A549 (cell line): ENCODE measurements at regions not wholly inside any gene's neighbourhood (a gene's known extent, or its start where the extent isn't known, plus 50 kb on each side); places are given as distances from the start of the nearest gene placed in this dataset.

Experiments used
- CEBPB ChIP-seq, 2 experiments: fragments of >200 bp in 1 of 2; sonication (Bioruptor Twin) in 1 of 2; formaldehyde crosslinking in 1 of 2; IDR thresholded peaks; 2 replicates each; pipeline ENCODE4 v1.6.1; 2012 to 2016
- MAZ ChIP-seq: fragments of 150-350 bp; IDR thresholded peaks from 2 replicates; pipeline ENCODE4 v1.6.1; 2014; ENCODE audit warnings: antibody characterized with exemption, low read depth, low read length, borderline replicate concordance
- NFE2L2 ChIP-seq: fragments of 150-350 bp; conservative IDR thresholded peaks from 2 replicates; pipeline ENCODE4 v1.6.1; 2014; ENCODE audit warnings: low read length
- PHF8 ChIP-seq: fragments of 200-600 bp; sonication (generic); IDR thresholded peaks from 2 replicates; pipeline ENCODE4 v1.6.1; 2016; ENCODE audit warnings: low read depth, mild to moderate bottlenecking, antibody characterized with exemption, moderate library complexity, borderline replicate concordance
- POLR2A ChIP-seq: IDR thresholded peaks from 2 replicates; pipeline ENCODE4 v1.6.1; 2012; ENCODE audit warnings: mild to moderate bottlenecking, low read length
- SMC3 ChIP-seq: fragments of >200 bp; sonication (Bioruptor Twin); formaldehyde crosslinking; IDR thresholded peaks from 3 replicates; pipeline ENCODE4 v1.6.1; 2018; ENCODE audit warnings: inconsistent platforms
- TF ChIP-seq, protein P1 (sequence below): fragments of >200 bp; sonication (Bioruptor Twin); formaldehyde crosslinking; IDR thresholded peaks from 3 replicates; pipeline ENCODE4 v1.5.1; 2016
- TF ChIP-seq, protein P2 (sequence below): fragments of 200-600 bp; sonication (generic); IDR thresholded peaks from 2 replicates; pipeline ENCODE4 v1.6.1; 2016; ENCODE audit warnings: antibody characterized with exemption, mild to moderate bottlenecking, moderate library complexity
- TF ChIP-seq, protein P3 (sequence below): fragments of 250-450 bp; sonication (Bioruptor Pico); IDR thresholded peaks from 2 replicates; pipeline ENCODE4 v1.5.0; 2021; ENCODE audit warnings: mild to moderate bottlenecking, moderate library complexity, borderline replicate concordance

DNA sequence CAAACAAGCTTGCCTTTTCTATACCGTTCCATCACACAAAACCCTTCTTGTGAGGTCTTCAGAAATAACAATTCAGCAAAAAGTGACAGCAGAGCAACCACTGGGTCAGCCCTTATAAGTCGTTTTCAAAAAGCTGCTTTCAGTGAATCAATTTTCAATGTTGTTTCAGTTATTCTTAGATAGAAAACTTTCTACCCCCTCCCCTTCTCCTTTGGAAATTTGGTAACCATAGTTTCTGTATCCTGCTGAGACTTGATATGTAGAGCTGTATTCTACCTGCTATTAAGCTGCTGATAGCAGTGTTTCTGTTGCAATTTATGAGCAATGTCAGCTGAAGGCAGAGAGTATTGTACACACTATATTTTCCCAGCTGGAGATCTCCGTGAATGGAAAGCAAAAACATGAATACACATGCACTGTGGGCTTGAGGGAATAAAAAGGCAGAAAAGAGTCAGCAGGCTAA lies 75.7 kb downstream of the ZNF608 start:
- TF ChIP-seq, protein P1, sequence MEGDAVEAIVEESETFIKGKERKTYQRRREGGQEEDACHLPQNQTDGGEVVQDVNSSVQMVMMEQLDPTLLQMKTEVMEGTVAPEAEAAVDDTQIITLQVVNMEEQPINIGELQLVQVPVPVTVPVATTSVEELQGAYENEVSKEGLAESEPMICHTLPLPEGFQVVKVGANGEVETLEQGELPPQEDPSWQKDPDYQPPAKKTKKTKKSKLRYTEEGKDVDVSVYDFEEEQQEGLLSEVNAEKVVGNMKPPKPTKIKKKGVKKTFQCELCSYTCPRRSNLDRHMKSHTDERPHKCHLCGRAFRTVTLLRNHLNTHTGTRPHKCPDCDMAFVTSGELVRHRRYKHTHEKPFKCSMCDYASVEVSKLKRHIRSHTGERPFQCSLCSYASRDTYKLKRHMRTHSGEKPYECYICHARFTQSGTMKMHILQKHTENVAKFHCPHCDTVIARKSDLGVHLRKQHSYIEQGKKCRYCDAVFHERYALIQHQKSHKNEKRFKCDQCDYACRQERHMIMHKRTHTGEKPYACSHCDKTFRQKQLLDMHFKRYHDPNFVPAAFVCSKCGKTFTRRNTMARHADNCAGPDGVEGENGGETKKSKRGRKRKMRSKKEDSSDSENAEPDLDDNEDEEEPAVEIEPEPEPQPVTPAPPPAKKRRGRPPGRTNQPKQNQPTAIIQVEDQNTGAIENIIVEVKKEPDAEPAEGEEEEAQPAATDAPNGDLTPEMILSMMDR = no peak
- TF ChIP-seq SMC3 (no peak), MAZ (no peak), NFE2L2 (no peak), PHF8 (no peak), CEBPB (IDR thresholded peaks at IDR 0.05) (no peak), POLR2A (no peak)
- TF ChIP-seq, protein P2, sequence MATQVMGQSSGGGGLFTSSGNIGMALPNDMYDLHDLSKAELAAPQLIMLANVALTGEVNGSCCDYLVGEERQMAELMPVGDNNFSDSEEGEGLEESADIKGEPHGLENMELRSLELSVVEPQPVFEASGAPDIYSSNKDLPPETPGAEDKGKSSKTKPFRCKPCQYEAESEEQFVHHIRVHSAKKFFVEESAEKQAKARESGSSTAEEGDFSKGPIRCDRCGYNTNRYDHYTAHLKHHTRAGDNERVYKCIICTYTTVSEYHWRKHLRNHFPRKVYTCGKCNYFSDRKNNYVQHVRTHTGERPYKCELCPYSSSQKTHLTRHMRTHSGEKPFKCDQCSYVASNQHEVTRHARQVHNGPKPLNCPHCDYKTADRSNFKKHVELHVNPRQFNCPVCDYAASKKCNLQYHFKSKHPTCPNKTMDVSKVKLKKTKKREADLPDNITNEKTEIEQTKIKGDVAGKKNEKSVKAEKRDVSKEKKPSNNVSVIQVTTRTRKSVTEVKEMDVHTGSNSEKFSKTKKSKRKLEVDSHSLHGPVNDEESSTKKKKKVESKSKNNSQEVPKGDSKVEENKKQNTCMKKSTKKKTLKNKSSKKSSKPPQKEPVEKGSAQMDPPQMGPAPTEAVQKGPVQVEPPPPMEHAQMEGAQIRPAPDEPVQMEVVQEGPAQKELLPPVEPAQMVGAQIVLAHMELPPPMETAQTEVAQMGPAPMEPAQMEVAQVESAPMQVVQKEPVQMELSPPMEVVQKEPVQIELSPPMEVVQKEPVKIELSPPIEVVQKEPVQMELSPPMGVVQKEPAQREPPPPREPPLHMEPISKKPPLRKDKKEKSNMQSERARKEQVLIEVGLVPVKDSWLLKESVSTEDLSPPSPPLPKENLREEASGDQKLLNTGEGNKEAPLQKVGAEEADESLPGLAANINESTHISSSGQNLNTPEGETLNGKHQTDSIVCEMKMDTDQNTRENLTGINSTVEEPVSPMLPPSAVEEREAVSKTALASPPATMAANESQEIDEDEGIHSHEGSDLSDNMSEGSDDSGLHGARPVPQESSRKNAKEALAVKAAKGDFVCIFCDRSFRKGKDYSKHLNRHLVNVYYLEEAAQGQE = no peak
- TF ChIP-seq, protein P3, sequence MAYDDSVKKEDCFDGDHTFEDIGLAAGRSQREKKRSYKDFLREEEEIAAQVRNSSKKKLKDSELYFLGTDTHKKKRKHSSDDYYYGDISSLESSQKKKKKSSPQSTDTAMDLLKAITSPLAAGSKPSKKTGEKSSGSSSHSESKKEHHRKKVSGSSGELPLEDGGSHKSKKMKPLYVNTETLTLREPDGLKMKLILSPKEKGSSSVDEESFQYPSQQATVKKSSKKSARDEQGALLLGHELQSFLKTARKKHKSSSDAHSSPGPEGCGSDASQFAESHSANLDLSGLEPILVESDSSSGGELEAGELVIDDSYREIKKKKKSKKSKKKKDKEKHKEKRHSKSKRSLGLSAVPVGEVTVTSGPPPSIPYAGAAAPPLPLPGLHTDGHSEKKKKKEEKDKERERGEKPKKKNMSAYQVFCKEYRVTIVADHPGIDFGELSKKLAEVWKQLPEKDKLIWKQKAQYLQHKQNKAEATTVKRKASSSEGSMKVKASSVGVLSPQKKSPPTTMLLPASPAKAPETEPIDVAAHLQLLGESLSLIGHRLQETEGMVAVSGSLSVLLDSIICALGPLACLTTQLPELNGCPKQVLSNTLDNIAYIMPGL (CRISPR knock-in tag) = no peak
